K562 (cell line): ENCODE measurements at regions not wholly inside any gene's neighbourhood (a gene's known extent, or its start where the extent isn't known, plus 50 kb on each side); places are given as distances from the start of the nearest gene placed in this dataset.
A peak's percentile ranks its signal among the peaks of the same experiment; 100 is the strongest.

ENCODE experiments used
- CREBBP ChIP-seq: IDR thresholded peaks from one replicate; pipeline ENCODE4 v1.6.1; 2012; ENCODE audit warnings: low read depth, mild to moderate bottlenecking, control low read depth, inconsistent platforms, low read length
- FOS ChIP-seq: IDR thresholded peaks from 3 replicates; pipeline ENCODE4 v1.6.1; 2011; ENCODE audit not compliant: insufficient read length; ENCODE audit errors: extremely low read depth
- FOXM1 ChIP-seq, 2 experiments: fragments of 450-650 bp in 1 of 2; sonication (generic) in 1 of 2; formaldehyde crosslinking in 1 of 2; IDR thresholded peaks; 2 replicates each; pipeline versions ENCODE4 v1.6.1 to v1.9.0; 2017 to 2022; ENCODE audit warnings: low read depth in 2 of 2, mild to moderate bottlenecking in 2 of 2, missing genetic modification reagents in 1 of 2, moderate library complexity in 1 of 2
- IFI16 ChIP-seq: fragments of 250-450 bp; sonication (Bioruptor Pico); IDR thresholded peaks from 2 replicates; pipeline ENCODE4 v2.1.2; 2022; ENCODE audit warnings: mild to moderate bottlenecking, inconsistent platforms
- ILF3 ChIP-seq: fragments of 450-650 bp; IDR thresholded peaks from 2 replicates; pipeline ENCODE4 v1.6.1; 2018; ENCODE audit warnings: antibody characterized with exemption, mild to moderate bottlenecking, moderate library complexity, borderline replicate concordance
- KAT8 ChIP-seq: fragments of 450-650 bp; IDR thresholded peaks from 2 replicates; pipeline ENCODE4 v1.6.1; 2016; ENCODE audit warnings: low read depth, mild to moderate bottlenecking
- KDM2B ChIP-seq: fragments of 250-450 bp; sonication (Bioruptor Pico); IDR thresholded peaks from 2 replicates; pipeline ENCODE4 v1.8.0; 2021; ENCODE audit warnings: mild to moderate bottlenecking, moderate library complexity
- KDM4B ChIP-seq, 2 experiments: fragments of 450-650 bp in 1 of 2; sonication (generic) in 1 of 2; IDR thresholded peaks; 2 replicates each; pipeline ENCODE4 v1.6.1; 2016 to 2017; ENCODE audit warnings: borderline replicate concordance in 2 of 2, antibody characterized with exemption in 1 of 2, low read depth in 1 of 2, mild to moderate bottlenecking in 1 of 2
- MTF1 ChIP-seq: fragments of 250-450 bp; sonication (Bioruptor Pico); IDR thresholded peaks from 2 replicates; pipeline ENCODE4 v1.9.0; 2021; ENCODE audit warnings: moderate library complexity, mild to moderate bottlenecking, inconsistent platforms, borderline replicate concordance
- PTRF ChIP-seq: fragments of 450-650 bp; IDR thresholded peaks from 2 replicates; pipeline ENCODE4 v1.6.1; 2016; ENCODE audit warnings: mild to moderate bottlenecking, missing genetic modification characterization, missing compliant biosample characterization
- TGIF2 ChIP-seq: sonication (generic); formaldehyde crosslinking; IDR thresholded peaks from 2 replicates; pipeline ENCODE4 v1.8.1; 2022; ENCODE audit warnings: mild to moderate bottlenecking, missing genetic modification reagents, moderate library complexity
- ZNF384 ChIP-seq: IDR thresholded peaks from 2 replicates; pipeline ENCODE4 v1.6.1; 2012; ENCODE audit warnings: low read depth, low read length, improper control_type of control experiment
- TF ChIP-seq, protein P1 (sequence below): fragments of 250-450 bp; sonication (Bioruptor Pico); IDR thresholded peaks from 2 replicates; pipeline ENCODE4 v1.5.0; 2021; ENCODE audit warnings: mild to moderate bottlenecking, moderate library complexity
- TF ChIP-seq, protein P2 (sequence below): fragments of 250-450 bp; sonication (Bioruptor Pico); IDR thresholded peaks from 2 replicates; pipeline ENCODE4 v1.8.0; 2022; ENCODE audit warnings: moderate library complexity, mild to moderate bottlenecking, inconsistent platforms
- TF ChIP-seq, protein P3 (sequence below), 3 experiments: fragments of 200-800 bp in 1 of 3; fragments of 250-450 bp in 1 of 3; fragments of 450-650 bp in 1 of 3; sonication (Bioruptor Pico) in 1 of 3; sonication (Bioruptor generic) in 1 of 3; formaldehyde crosslinking in 1 of 3; IDR thresholded peaks; 2 replicates each; pipeline versions ENCODE4 v1.6.1 to v1.8.0; 2016 to 2022; ENCODE audit warnings: mild to moderate bottlenecking in 2 of 3, missing genetic modification characterization in 2 of 3, missing compliant biosample characterization in 1 of 3, moderate library complexity in 1 of 3
- TF ChIP-seq, protein P4 (sequence below): fragments of 450-650 bp; IDR thresholded peaks from 2 replicates; pipeline ENCODE4 v1.6.1; 2018; ENCODE audit not compliant: partially characterized antibody

DNA sequence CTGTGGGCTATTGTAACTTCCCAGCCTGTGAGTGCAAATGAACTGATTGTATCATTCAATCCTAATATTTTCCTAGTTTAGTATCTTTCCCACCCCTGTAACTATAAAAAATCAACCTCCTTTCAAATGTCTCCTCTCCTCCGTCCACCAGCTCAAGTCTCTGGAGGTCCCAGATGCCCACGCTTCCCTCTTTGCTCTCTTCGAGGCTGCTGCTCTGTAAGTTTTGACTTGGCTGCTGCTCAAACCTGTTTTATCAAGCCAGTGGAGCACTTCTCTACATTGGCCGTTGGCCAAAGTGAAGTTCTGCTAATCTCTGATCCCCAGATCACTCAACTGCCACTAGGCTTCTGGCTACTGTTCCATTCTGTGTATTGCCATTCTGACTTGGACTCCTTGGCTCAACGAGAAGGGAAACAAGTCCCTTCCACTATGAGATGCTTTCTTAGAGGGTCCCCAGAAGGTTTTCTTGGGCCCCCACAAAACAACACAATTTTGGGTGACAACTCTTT, 60.7 kb upstream of the RAPGEF2 start (continued):
- TF ChIP-seq, protein P1, sequence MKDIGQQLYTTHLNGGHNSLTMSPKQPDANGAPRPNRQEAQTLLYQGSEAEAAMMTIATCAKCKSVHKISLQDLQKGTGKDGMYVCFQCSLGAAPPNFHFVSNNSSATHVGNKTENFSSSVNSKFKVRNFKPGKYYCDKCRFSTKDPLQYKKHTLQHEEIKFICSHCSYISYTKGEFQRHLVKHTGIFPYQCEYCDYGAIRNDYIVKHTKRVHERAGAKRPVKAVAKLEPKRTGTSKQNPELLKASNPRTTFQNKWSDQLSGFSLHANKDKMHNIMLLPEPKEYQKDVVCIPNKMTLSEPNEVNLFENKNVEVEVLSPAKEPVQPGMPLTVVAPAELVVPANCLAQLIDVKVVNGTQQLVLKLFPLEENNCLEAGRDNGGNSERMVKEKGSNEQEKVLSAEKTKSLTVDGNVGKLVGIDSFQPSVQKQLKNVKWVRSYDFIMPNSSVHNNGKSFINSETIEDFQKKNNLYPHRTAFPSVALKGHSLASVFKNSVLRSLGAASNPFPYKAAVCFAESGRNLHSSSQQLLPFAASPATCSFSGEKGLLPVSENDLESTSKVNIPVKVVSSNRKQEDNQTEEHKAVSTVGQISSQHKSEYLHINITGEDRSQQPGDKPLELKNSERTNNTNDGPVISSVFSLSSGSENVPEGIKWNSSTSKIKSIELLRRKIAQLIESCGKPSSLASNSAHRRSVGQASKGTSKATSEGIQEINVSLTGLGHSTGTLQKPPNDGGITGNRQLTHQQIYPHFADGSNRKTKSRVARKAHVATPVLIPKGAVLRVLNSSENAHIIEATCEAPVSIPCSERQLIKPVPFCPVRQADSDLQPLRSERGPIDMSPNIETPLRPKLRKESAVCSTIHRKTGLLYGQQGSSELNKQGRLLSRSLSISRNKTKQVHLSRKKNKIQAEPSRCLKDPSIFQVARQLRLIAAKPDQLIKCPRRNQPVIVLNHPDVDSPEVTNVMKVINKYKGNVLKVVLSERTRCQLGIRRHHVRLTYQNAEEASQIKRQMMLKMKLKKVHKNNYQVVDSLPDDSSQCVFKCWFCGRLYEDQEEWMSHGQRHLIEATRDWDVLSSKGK (CRISPR knock-in tag) = no peak
- TF ChIP-seq, protein P2, sequence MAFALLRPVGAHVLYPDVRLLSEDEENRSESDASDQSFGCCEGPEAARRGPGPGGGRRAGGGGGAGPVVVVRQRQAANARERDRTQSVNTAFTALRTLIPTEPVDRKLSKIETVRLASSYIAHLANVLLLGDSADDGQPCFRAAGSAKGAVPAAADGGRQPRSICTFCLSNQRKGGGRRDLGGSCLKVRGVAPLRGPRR (CRISPR knock-in tag) = no peak
- TF ChIP-seq CREBBP (no peak), KAT8 (no peak), ZNF384 (no peak), ILF3 (no peak), FOS (no peak), KDM4B (IDR thresholded peaks at IDR 0.05; ENCODE audit: borderline replicate concordance in 2 of 2, low read depth in 1 of 2) (no peak), KDM2B (CRISPR knock-in tag) (no peak), PTRF (tag) (no peak), TGIF2 (no peak), FOXM1 (IDR thresholded peaks at IDR 0.05; ENCODE audit: low read depth) (peak; percentile 81), FOXM1 (CRISPR knock-in tag; IDR thresholded peaks at IDR 0.05; ENCODE audit: low read depth) (no peak), MTF1 (CRISPR knock-in tag) (no peak), IFI16 (CRISPR knock-in tag) (no peak)
- TF ChIP-seq, protein P3, sequence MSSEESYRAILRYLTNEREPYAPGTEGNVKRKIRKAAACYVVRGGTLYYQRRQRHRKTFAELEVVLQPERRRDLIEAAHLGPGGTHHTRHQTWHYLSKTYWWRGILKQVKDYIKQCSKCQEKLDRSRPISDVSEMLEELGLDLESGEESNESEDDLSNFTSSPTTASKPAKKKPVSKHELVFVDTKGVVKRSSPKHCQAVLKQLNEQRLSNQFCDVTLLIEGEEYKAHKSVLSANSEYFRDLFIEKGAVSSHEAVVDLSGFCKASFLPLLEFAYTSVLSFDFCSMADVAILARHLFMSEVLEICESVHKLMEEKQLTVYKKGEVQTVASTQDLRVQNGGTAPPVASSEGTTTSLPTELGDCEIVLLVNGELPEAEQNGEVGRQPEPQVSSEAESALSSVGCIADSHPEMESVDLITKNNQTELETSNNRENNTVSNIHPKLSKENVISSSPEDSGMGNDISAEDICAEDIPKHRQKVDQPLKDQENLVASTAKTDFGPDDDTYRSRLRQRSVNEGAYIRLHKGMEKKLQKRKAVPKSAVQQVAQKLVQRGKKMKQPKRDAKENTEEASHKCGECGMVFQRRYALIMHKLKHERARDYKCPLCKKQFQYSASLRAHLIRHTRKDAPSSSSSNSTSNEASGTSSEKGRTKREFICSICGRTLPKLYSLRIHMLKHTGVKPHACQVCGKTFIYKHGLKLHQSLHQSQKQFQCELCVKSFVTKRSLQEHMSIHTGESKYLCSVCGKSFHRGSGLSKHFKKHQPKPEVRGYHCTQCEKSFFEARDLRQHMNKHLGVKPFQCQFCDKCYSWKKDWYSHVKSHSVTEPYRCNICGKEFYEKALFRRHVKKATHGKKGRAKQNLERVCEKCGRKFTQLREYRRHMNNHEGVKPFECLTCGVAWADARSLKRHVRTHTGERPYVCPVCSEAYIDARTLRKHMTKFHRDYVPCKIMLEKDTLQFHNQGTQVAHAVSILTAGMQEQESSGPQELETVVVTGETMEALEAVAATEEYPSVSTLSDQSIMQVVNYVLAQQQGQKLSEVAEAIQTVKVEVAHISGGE (CRISPR knock-in tag; IDR thresholded peaks at IDR 0.05) = peak in 1 of 3 experiments; percentile 41; a peak in 1 of 6 replicates
- TF ChIP-seq, protein P4, sequence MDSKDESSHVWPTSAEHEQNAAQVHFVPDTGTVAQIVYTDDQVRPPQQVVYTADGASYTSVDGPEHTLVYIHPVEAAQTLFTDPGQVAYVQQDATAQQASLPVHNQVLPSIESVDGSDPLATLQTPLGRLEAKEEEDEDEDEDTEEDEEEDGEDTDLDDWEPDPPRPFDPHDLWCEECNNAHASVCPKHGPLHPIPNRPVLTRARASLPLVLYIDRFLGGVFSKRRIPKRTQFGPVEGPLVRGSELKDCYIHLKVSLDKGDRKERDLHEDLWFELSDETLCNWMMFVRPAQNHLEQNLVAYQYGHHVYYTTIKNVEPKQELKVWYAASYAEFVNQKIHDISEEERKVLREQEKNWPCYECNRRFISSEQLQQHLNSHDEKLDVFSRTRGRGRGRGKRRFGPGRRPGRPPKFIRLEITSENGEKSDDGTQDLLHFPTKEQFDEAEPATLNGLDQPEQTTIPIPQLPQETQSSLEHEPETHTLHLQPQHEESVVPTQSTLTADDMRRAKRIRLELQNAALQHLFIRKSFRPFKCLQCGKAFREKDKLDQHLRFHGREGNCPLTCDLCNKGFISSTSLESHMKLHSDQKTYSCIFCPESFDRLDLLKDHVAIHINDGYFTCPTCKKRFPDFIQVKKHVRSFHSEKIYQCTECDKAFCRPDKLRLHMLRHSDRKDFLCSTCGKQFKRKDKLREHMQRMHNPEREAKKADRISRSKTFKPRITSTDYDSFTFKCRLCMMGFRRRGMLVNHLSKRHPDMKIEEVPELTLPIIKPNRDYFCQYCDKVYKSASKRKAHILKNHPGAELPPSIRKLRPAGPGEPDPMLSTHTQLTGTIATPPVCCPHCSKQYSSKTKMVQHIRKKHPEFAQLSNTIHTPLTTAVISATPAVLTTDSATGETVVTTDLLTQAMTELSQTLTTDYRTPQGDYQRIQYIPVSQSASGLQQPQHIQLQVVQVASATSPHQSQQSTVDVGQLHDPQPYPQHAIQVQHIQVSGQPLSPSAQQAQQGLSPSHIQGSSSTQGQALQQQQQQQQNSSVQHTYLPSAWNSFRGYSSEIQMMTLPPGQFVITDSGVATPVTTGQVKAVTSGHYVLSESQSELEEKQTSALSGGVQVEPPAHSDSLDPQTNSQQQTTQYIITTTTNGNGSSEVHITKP = peak; percentile 82
